COLO829 (cell line): ENCODE measurements at regions not wholly inside any gene's neighbourhood (a gene's known extent, or its start where the extent isn't known, plus 50 kb on each side); places are given as distances from the start of the nearest gene placed in this dataset.

Source experiments
- DNase-seq: peaks from one replicate; pipeline ENCODE4 v3.0.0; 2012; ENCODE audit warnings: low spot score

- peak; percentile 77 for DNase-seq
These were observed 61.1 kb upstream of the SLC22A16 start for GRCh38 chr6:110537208-110538123.

GRCh38 chr6:110534731-110535492 lies 58.5 kb upstream of the SLC22A16 start:
- DNase-seq = no peak

GRCh38 chr6:110532431-110532830 lies 56.0 kb upstream of the SLC22A16 start:
- no peak for DNase-seq

- DNase-seq = no peak
These were observed 54.3 kb upstream of the SLC22A16 start for GRCh38 chr6:110530671-110531070.

- DNase-seq = no peak
These were observed 53.5 kb upstream of the SLC22A16 start for GRCh38 chr6:110529907-110530306.

- no peak for DNase-seq
These were observed 52.9 kb upstream of the SLC22A16 start for GRCh38 chr6:110529355-110529754.

GRCh38 chr6:110528930-110529325 lies 52.5 kb upstream of the SLC22A16 start:
- no peak for DNase-seq

GRCh38 chr6:110528101-110528929 lies 51.9 kb upstream of the SLC22A16 start:
- peak; percentile 74 for DNase-seq

- DNase-seq = no peak
These were observed 51.1 kb upstream of the SLC22A16 start for GRCh38 chr6:110527516-110527915.

- no peak for DNase-seq
These were observed 50.3 kb upstream of the SLC22A16 start for GRCh38 chr6:110526726-110527125.
